Fibroblast of the aortic adventitia (primary cell): ENCODE measurements at regions not wholly inside any gene's neighbourhood (a gene's known extent, or its start where the extent isn't known, plus 50 kb on each side); places are given as distances from the start of the nearest gene placed in this dataset. TPM values are rescaled to one million over a fixed set of nuclear protein-coding genes. Genes with fewer than 3 reads are reported as not detected.

Experiments
- DNase-seq: peaks from one replicate; pipeline ENCODE4 v3.0.0-alpha.2; 2010; ENCODE audit warnings: low read depth
- H3K4me3 ChIP-seq: 2 replicates; pipeline ENCODE4 v1.5.1; 2011; ENCODE audit warnings: low read depth, mild to moderate bottlenecking, control low read depth, low read length, moderate library complexity
- small RNA-seq: library from RNA; depleted of rRNA; stranded (forward); fragments of <200 nt; gene quantifications from one replicate; pipeline ENCODE3, GENCODE V24; 2012
- TF ChIP-seq, protein P1 (sequence below): IDR thresholded peaks from 2 replicates; pipeline ENCODE4 v1.5.1; 2011; ENCODE audit warnings: mild to moderate bottlenecking, low read length, control low read depth, inconsistent platforms; ENCODE audit not compliant: insufficient read depth

- TF ChIP-seq, protein P1, sequence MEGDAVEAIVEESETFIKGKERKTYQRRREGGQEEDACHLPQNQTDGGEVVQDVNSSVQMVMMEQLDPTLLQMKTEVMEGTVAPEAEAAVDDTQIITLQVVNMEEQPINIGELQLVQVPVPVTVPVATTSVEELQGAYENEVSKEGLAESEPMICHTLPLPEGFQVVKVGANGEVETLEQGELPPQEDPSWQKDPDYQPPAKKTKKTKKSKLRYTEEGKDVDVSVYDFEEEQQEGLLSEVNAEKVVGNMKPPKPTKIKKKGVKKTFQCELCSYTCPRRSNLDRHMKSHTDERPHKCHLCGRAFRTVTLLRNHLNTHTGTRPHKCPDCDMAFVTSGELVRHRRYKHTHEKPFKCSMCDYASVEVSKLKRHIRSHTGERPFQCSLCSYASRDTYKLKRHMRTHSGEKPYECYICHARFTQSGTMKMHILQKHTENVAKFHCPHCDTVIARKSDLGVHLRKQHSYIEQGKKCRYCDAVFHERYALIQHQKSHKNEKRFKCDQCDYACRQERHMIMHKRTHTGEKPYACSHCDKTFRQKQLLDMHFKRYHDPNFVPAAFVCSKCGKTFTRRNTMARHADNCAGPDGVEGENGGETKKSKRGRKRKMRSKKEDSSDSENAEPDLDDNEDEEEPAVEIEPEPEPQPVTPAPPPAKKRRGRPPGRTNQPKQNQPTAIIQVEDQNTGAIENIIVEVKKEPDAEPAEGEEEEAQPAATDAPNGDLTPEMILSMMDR: no peak
- DNase-seq: no peak
- H3K4me3 ChIP-seq: no peak overlapping the region
These were observed 67.0 kb upstream of the TCF4 start for GRCh38 chr18:55654986-55655385.

DNA sequence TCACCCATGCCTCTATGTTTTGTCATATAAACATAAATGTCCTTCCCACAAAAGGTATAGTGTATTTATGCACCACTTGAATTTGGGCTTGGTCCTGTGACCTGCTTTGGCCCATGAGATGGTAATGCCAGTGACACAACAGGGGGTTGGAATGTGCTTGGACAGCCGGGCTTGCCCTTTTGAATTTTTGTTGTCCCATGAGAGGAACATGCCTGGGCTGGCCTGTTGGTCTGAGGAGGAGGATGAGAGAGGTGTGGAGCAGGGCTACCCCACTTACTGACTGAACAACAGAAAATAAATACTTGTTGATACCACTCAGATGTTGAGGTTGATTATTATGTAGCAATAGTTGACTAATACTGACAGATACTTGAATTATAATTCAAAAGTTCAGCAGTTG, 63.2 kb upstream of the TCF4 start:
- H3K4me3 ChIP-seq: no peak overlapping the region
- no peak for DNase-seq
- TF ChIP-seq, protein P1: no peak

GRCh38 chr18:55650363-55650870, 62.4 kb upstream of the TCF4 start:
- H3K4me3 ChIP-seq: no peak overlapping the region
- TF ChIP-seq, protein P1: no peak
- DNase-seq: peak; percentile 10

DNA sequence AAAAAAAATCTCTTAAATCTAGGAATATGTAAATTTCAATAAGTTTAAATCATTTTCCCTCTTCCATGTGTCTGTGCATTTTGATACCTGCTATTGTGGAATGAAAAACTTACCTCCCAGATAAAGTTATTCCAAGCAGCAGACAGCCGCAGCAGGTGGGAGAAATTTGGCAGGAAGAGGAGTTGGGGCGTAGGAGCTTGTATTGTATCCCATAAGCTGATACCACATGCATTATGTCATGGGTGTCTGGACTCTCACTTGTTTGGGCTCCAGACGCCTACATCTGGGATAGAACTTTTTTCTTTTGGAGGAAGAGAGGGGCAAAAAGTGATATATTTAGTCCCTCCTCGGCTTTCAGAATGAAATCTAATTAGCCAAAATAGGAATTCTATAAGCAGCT, 59.3 kb upstream of the TCF4 start:
- TF ChIP-seq, protein P1: no peak
- DNase-seq: peak; percentile 6

GRCh38 chr18:55642191-55642590, 54.2 kb upstream of the TCF4 start:
- H3K4me3 ChIP-seq: no peak overlapping the region
- TF ChIP-seq, protein P1: no peak
- DNase-seq: no peak

More for the DNA sequence above, 59.3 kb upstream of the TCF4 start:
- no peak overlapping the region for H3K4me3 ChIP-seq

DNA sequence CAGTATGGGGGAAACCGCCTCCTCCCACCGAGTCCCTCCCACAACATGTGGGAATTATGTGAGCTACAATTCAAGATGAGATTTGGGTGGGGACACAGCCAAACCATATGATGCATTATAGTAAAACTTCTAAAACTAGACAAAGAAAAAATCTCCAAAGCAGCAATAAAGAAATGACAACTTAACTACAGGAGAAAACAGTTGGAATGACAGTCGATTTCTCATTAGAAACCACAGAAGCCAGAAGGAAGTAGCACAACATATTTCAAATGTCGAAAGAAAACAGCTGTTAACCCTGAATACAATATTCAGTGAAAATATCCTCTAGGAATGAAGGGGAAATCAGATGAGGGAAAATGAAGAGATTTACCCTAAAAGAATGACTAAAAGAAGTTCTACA, 53.5 kb upstream of the TCF4 start:
- TF ChIP-seq, protein P1: no peak
- no peak overlapping the region for H3K4me3 ChIP-seq
- no peak for DNase-seq

Small RNAs in the stretch of these regions (small RNA-seq; reads per million reads assigned to genes)
- gene RF00045: not detected
